ENCODE measurements at regions not wholly inside any gene's neighbourhood (a gene's known extent, or its start where the extent isn't known, plus 50 kb on each side); places are given as distances from the start of the nearest gene placed in this dataset.
"Not testable (repeated sequence)": the region's sequence is repeated elsewhere in the genome, so short reads cannot be mapped to it uniquely, and the experiment has no call there.

- TF ChIP-seq ZFX (IDR thresholded peaks at IDR 0.05), result no peak
- TF ChIP-seq, protein P1, sequence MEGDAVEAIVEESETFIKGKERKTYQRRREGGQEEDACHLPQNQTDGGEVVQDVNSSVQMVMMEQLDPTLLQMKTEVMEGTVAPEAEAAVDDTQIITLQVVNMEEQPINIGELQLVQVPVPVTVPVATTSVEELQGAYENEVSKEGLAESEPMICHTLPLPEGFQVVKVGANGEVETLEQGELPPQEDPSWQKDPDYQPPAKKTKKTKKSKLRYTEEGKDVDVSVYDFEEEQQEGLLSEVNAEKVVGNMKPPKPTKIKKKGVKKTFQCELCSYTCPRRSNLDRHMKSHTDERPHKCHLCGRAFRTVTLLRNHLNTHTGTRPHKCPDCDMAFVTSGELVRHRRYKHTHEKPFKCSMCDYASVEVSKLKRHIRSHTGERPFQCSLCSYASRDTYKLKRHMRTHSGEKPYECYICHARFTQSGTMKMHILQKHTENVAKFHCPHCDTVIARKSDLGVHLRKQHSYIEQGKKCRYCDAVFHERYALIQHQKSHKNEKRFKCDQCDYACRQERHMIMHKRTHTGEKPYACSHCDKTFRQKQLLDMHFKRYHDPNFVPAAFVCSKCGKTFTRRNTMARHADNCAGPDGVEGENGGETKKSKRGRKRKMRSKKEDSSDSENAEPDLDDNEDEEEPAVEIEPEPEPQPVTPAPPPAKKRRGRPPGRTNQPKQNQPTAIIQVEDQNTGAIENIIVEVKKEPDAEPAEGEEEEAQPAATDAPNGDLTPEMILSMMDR (conservative IDR thresholded peaks at IDR 0.05), result no peak
- H3K27ac ChIP-seq, result no peak overlapping the region
These were observed 397.1 kb upstream of the KCNMB2 start for GRCh38 chr3:178139116-178139515.

- TF ChIP-seq, protein P1 (conservative IDR thresholded peaks at IDR 0.05), result no peak
- TF ChIP-seq ZFX (IDR thresholded peaks at IDR 0.05), result no peak
- H3K27ac ChIP-seq, result no peak overlapping the region
These were observed 395.5 kb upstream of the KCNMB2 start for GRCh38 chr3:178140531-178141304.

- not testable (repeated sequence) for H3K27ac ChIP-seq
These were observed 394.9 kb upstream of the KCNMB2 start for GRCh38 chr3:178141305-178141684.

GRCh38 chr3:178146406-178146831 is 389.8 kb upstream of the KCNMB2 start:
- TF ChIP-seq, protein P1 (conservative IDR thresholded peaks at IDR 0.05), result no peak
- no peak for TF ChIP-seq ZFX (IDR thresholded peaks at IDR 0.05)
- peak overlapping the region; percentile 63 for H3K27ac ChIP-seq

DNA sequence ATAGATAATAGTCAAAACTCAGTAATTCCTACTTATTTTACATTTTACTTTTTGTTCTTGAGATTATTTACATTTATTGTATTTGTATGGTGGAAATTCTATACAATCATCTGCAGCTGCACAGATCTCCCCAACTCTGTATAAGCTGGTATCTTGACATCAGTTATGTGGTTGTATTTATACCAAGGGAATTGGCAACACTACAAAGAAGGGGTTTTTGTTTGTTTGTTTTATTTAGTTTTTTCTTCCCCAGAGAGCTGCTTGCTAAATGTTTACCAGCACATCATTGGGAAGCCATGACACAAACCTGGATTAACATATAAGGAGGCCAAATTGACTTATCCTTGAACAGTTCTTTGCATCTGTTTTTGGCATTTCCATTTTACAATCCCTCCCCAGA is 389.2 kb upstream of the KCNMB2 start:
- H3K27ac ChIP-seq, result no peak overlapping the region
- TF ChIP-seq ZFX (IDR thresholded peaks at IDR 0.05), result no peak
- TF ChIP-seq, protein P1 (conservative IDR thresholded peaks at IDR 0.05), result no peak

DNA sequence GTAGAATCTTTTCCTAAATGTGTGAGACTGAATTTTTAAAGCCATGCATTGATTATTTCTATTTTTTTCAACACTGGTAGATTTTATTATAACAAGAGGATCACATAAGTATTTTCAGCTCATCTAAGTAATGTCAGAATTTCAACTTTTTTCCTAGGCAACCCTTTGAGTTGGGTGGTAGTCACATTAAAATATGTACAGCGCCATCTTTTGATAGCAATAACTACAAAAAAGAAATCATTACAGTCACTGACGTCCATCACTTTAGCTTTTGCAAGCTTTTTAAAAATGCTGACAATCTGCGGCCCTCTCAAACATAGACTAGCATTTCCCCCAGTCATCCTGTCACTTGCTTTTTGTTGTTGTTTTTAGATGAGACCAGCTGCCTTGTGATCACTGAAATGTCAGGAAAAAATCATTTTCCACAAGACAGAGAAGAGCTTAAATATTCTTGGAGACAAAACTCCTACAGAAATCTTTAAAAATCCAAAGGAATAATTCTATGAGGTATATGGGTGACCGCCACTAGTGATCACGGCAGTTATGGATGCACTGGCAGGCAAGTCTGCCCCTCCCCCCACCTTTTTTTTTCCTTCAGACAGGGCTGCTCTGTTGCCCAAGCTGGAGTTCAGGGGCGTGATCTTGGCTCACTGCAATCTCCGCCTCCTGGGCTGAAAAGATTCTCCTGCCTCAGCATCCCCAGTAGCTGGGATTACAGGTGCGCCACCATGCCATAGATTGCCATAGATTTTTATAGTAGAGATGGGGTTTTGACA is 384.0 kb upstream of the KCNMB2 start:
- TF ChIP-seq, protein P1 (conservative IDR thresholded peaks at IDR 0.05), result no peak
- no peak for TF ChIP-seq ZFX (IDR thresholded peaks at IDR 0.05)

GRCh38 chr3:178152988-178153387 is 383.2 kb upstream of the KCNMB2 start:
- H3K27ac ChIP-seq, result no peak overlapping the region
- TF ChIP-seq ZFX (IDR thresholded peaks at IDR 0.05), result no peak
- TF ChIP-seq, protein P1 (conservative IDR thresholded peaks at IDR 0.05), result no peak

More for the DNA sequence above, 384.0 kb upstream of the KCNMB2 start:
- H3K27ac ChIP-seq, result no peak overlapping the region

Data from C4-2B (cell line).